KMS-11 (cell line): ENCODE measurements at regions not wholly inside any gene's neighbourhood (a gene's known extent, or its start where the extent isn't known, plus 50 kb on each side); places are given as distances from the start of the nearest gene placed in this dataset.

Experiments
- H2AFZ ChIP-seq: fragments of 200-600 bp; sonication (generic); 2 replicates; pipeline ENCODE4 v1.6.1; 2016; ENCODE audit warnings: antibody characterized with exemption, mixed run types, low read depth
- H3K27ac ChIP-seq: fragments of 200-600 bp; sonication (generic); 2 replicates; pipeline ENCODE4 v1.6.1; 2016; ENCODE audit warnings: mild to moderate bottlenecking, mixed run types
- H3K27me3 ChIP-seq: fragments of 200-600 bp; sonication (generic); 2 replicates; pipeline ENCODE4 v1.6.1; 2017; ENCODE audit warnings: mild to moderate bottlenecking, low read depth, mixed run types, moderate library complexity; ENCODE audit not compliant: insufficient read depth
- H3K36me3 ChIP-seq: fragments of 200-600 bp; sonication (generic); 2 replicates; pipeline ENCODE4 v1.6.1; 2017; ENCODE audit warnings: mild to moderate bottlenecking, mixed run types; ENCODE audit not compliant: insufficient read depth
- H3K4me1 ChIP-seq: fragments of 200-600 bp; sonication (generic); 2 replicates; pipeline ENCODE4 v1.6.1; 2016; ENCODE audit warnings: mild to moderate bottlenecking, low read depth, mixed run types; ENCODE audit not compliant: poor library complexity, severe bottlenecking
- H3K4me2 ChIP-seq: fragments of 200-600 bp; sonication (generic); 2 replicates; pipeline ENCODE4 v1.7.0; 2016; ENCODE audit warnings: mild to moderate bottlenecking, mixed run types
- H3K4me3 ChIP-seq: fragments of 200-600 bp; sonication (generic); IDR thresholded peaks from 2 replicates; pipeline ENCODE4 v1.6.1; 2017; ENCODE audit warnings: low read depth, low read length, mixed read lengths; ENCODE audit not compliant: insufficient read depth
- H3K79me2 ChIP-seq: fragments of 200-600 bp; sonication (generic); 2 replicates; pipeline ENCODE4 v1.6.1; 2016; ENCODE audit warnings: low read depth, mixed run types; ENCODE audit not compliant: insufficient read depth
- H3K9ac ChIP-seq: fragments of 200-600 bp; sonication (generic); 2 replicates; pipeline ENCODE4 v1.6.1; 2016; ENCODE audit warnings: mild to moderate bottlenecking, mixed run types
- H4K20me1 ChIP-seq: fragments of 200-600 bp; sonication (generic); 2 replicates; pipeline ENCODE4 v1.6.1; 2016; ENCODE audit warnings: mild to moderate bottlenecking, mixed run types; ENCODE audit not compliant: insufficient read depth
- CTCF ChIP-seq: fragments of 200-600 bp; sonication (generic); conservative IDR thresholded peaks from 2 replicates; pipeline ENCODE4 v1.6.1; 2017; ENCODE audit warnings: low read depth, mild to moderate bottlenecking, antibody characterized with exemption, low read length, moderate library complexity, mixed read lengths

DNA sequence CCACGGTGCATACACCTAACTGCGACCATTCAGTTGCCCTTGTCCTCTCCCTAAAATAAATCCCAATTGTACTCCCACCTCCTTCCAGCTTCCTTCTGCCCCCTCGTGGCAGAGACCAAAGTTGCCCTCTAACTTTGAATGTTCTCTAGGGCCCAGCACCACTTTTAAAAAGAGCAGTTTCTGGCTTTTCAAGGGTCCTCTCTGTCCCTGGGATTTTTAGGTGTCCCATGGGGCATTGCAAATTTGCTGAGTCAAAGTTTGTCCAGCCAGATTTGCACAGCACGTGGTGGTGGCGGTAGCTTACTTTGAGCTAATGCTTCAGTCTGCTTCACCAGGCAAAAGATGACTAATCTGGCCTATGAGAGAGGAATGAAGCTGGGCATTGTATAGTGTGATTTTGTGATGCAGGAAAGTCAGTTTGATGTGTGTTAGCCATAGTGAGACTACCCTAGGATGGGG lies 100.2 kb downstream of the PERP start:
- peak overlapping the region; percentile 44; the same call in 1 of the 2 replicates for H2AFZ ChIP-seq

GRCh38 chr6:138008791-138009190 lies 98.4 kb downstream of the PERP start:
- Histone ChIP-seq H3K27ac (no peak overlapping the region), H3K4me1 (peaks cover 38% of the 10 kb centered on the region), H3K4me2 (no peak overlapping the region), H3K4me3 (no peak overlapping the region), H3K36me3 (no peaks in the 10 kb centered on the region), H2AFZ (no peak overlapping the region), H3K9ac (no peak overlapping the region), H3K79me2 (no peaks in the 10 kb centered on the region), H3K27me3 (no peaks in the 10 kb centered on the region), H4K20me1 (no peaks in the 10 kb centered on the region)
- no peak for TF ChIP-seq CTCF

More for the DNA sequence above, 100.2 kb downstream of the PERP start:
- H4K20me1 ChIP-seq, result no peaks in the 10 kb centered on the region
- no peak overlapping the region for H3K4me3 ChIP-seq
- H3K79me2 ChIP-seq, result no peaks in the 10 kb centered on the region
- H3K9ac ChIP-seq, result no peak overlapping the region
- peak overlapping the region; percentile 16; the same call in 1 of the 2 replicates for H3K27ac ChIP-seq
- H3K4me2 ChIP-seq, result peak overlapping the region; percentile 61; the same call in 1 of the 2 replicates
- no peaks in the 10 kb centered on the region for H3K27me3 ChIP-seq
- peaks cover 38% of the 10 kb centered on the region for H3K4me1 ChIP-seq
- H3K36me3 ChIP-seq, result no peaks in the 10 kb centered on the region
- peak; percentile 91 for TF ChIP-seq CTCF

DNA sequence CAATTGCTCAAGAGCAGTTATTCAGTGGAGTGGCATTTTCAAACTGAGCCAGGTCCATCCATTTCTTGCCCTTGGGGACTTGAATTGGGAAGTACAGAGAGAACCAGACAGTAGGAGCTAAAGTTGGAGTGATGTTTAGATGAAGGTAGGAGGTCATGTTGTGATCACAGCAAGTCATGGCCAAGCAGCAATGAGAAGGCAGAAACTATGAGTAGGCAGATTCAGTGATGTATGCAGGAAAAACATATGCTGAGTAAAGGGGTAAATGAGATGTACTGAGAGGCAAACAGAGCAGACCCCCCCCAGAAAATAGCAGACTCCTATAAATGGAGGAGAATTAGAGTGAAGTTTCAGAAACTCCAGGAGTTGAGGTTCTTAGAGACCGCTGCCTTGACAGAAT lies 95.8 kb downstream of the PERP start:
- Histone ChIP-seq H3K4me1 (peaks cover 13% of the 10 kb centered on the region), H3K4me2 (no peak overlapping the region), H3K79me2 (no peaks in the 10 kb centered on the region), H3K9ac (no peak overlapping the region), H3K36me3 (no peaks in the 10 kb centered on the region), H2AFZ (no peak overlapping the region), H3K27ac (no peak overlapping the region), H3K4me3 (no peak overlapping the region), H3K27me3 (no peaks in the 10 kb centered on the region), H4K20me1 (no peaks in the 10 kb centered on the region)
- TF ChIP-seq CTCF, result no peak

DNA sequence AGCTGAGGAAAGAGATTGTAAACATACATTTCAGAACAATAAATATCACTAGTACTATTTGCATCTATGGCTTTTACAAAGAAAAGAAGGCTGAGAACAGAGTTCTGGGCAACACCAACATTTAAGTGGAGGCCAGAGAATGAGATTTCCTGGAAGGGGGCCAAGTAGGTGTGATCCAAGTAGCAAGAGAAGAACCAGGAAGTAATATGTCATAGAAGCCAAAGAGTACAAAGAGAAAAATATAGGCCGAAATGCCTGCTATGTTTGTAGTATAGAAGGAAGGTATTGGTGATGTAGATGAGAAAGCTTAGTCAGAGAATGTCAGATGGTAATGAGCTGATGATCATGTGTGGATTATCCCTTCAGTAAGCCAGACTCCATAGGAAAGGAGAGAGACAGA lies 94.5 kb downstream of the PERP start:
- H2AFZ ChIP-seq, result no peak overlapping the region
- no peak overlapping the region for H3K4me3 ChIP-seq
- no peaks in the 10 kb centered on the region for H3K79me2 ChIP-seq
- H3K27ac ChIP-seq, result no peak overlapping the region
- TF ChIP-seq CTCF, result no peak
- no peaks in the 10 kb centered on the region for H4K20me1 ChIP-seq
- H3K4me1 ChIP-seq, result peaks cover under 1% of the 10 kb centered on the region
- no peaks in the 10 kb centered on the region for H3K27me3 ChIP-seq
- H3K9ac ChIP-seq, result no peak overlapping the region
- no peaks in the 10 kb centered on the region for H3K36me3 ChIP-seq
- H3K4me2 ChIP-seq, result no peak overlapping the region

DNA sequence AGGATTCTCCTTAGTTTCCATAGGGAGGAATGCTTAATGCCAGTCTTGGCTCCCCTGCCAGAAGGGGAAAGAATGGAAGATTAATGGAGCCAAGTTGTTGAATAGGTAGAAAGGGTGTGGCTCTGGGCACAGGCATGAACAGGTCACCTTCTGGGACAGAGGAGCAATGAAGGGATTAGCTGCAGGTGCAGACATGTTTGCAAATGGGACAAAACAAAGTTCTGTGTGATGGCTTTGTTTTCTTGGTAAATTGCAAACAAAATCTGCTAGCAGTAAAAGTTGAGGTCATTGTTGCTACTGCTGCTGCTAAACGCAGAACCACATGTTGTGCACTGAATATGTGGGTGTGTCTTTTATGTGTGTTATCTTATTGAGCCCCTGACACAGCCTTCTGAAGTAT lies 93.3 kb downstream of the PERP start:
- Histone ChIP-seq H3K9ac (no peak overlapping the region), H3K4me3 (no peak overlapping the region), H4K20me1 (no peaks in the 10 kb centered on the region), H3K79me2 (no peaks in the 10 kb centered on the region), H3K36me3 (no peaks in the 10 kb centered on the region), H3K4me2 (no peak overlapping the region), H3K27ac (no peak overlapping the region), H3K27me3 (no peaks in the 10 kb centered on the region), H3K4me1 (no peaks in the 10 kb centered on the region), H2AFZ (no peak overlapping the region)
- no peak for TF ChIP-seq CTCF
